Keratinocyte (primary cell): ENCODE measurements at regions not wholly inside any gene's neighbourhood (a gene's known extent, or its start where the extent isn't known, plus 50 kb on each side); places are given as distances from the start of the nearest gene placed in this dataset.

Experiments used
- DNase-seq: peaks from one replicate; pipeline ENCODE4 v3.0.0-alpha.2; 2011; ENCODE audit warnings: low read depth, missing footprints, low spot score
- FAIRE-seq: peaks from 2 replicates; lab custom pipeline; 2011; peaks lifted over from hg19 to GRCh38; lab: Jason Lieb, UNC
- H2AFZ ChIP-seq: 2 replicates; pipeline ENCODE4 v1.6.0; 2012; ENCODE audit warnings: low read length, control low read depth, inconsistent platforms; ENCODE audit not compliant: control insufficient read depth
- H3K27ac ChIP-seq: 2 replicates; pipeline ENCODE4 v1.5.1; 2011; ENCODE audit warnings: low read length; ENCODE audit not compliant: control insufficient read depth, insufficient read depth
- H3K27me3 ChIP-seq: 3 replicates; pipeline ENCODE4 v1.6.0; 2011; ENCODE audit warnings: low read length; ENCODE audit not compliant: control insufficient read depth, insufficient read depth; ENCODE audit errors: extremely low read depth
- H3K36me3 ChIP-seq, 2 experiments: 2 replicates in 1 of 2; 3 replicates in 1 of 2; pipeline ENCODE4 v1.5.1; 2011; ENCODE audit warnings: low read length in 2 of 2, mild to moderate bottlenecking in 1 of 2; ENCODE audit not compliant: control insufficient read depth in 2 of 2, insufficient read depth in 2 of 2; ENCODE audit errors: extremely low read depth in 1 of 2
- H3K4me1 ChIP-seq: 3 replicates; pipeline ENCODE4 v1.5.1; 2011; ENCODE audit warnings: low read length; ENCODE audit not compliant: control insufficient read depth, insufficient read depth; ENCODE audit errors: extremely low read depth
- H3K4me2 ChIP-seq: 3 replicates; pipeline ENCODE4 v1.6.0; 2011; ENCODE audit warnings: low read depth, low read length; ENCODE audit not compliant: control insufficient read depth, insufficient read depth; ENCODE audit errors: extremely low read depth
- H3K4me3 ChIP-seq, 3 experiments: fragments of 200-600 bp in 1 of 3; sonication (generic) in 1 of 3; 2 replicates in 2 of 3; 3 replicates in 1 of 3; pipeline ENCODE4 v1.5.1; 2011 to 2016; ENCODE audit warnings: low read length in 3 of 3, mild to moderate bottlenecking in 3 of 3, control low read depth in 2 of 3, inconsistent platforms in 1 of 3, low read depth in 1 of 3, mixed read lengths in 1 of 3, mixed run types in 1 of 3, moderate library complexity in 1 of 3; ENCODE audit not compliant: control insufficient read depth in 2 of 3, insufficient read depth in 2 of 3; ENCODE audit errors: extremely low read depth in 1 of 3
- H3K79me2 ChIP-seq: 2 replicates; pipeline ENCODE4 v1.6.0; 2012; ENCODE audit warnings: low read length; ENCODE audit not compliant: control insufficient read depth, insufficient read depth
- H3K9ac ChIP-seq: 3 replicates; pipeline ENCODE4 v1.6.0; 2011; ENCODE audit warnings: low read length; ENCODE audit not compliant: control insufficient read depth, insufficient read depth; ENCODE audit errors: extremely low read depth
- H3K9me1 ChIP-seq: 3 replicates; pipeline ENCODE4 v1.6.0; 2011; ENCODE audit warnings: low read length; ENCODE audit not compliant: control insufficient read depth, insufficient read depth; ENCODE audit errors: extremely low read depth
- H3K9me3 ChIP-seq: 2 replicates; pipeline ENCODE4 v1.5.1; 2012; ENCODE audit warnings: low read depth, low read length; ENCODE audit not compliant: control insufficient read depth
- H4K20me1 ChIP-seq: 3 replicates; pipeline ENCODE4 v1.6.0; 2011; ENCODE audit warnings: low read length; ENCODE audit not compliant: control insufficient read depth, insufficient read depth; ENCODE audit errors: extremely low read depth
- CTCF ChIP-seq, 3 experiments: IDR thresholded peaks in 1 of 3; conservative IDR thresholded peaks in 1 of 3; optimal IDR thresholded peaks in 1 of 3; 2 replicates in 2 of 3; 3 replicates in 1 of 3; pipeline versions ENCODE3 to v1.5.1; 2011; ENCODE audit warnings: low read length in 3 of 3, mild to moderate bottlenecking in 3 of 3, moderate library complexity in 2 of 3, control low read depth in 1 of 3, inconsistent platforms in 1 of 3; ENCODE audit not compliant: insufficient read depth in 2 of 3; ENCODE audit errors: extremely low read depth in 1 of 3
- EZH2 ChIP-seq: IDR thresholded peaks from one replicate; pipeline ENCODE4 v1.6.1; 2012; ENCODE audit warnings: inconsistent platforms, mild to moderate bottlenecking, low read length, moderate library complexity
- dilution Hi-C: fragments of 300-500 bp; cut with MboI; formaldehyde crosslinking; loops from one replicate; pipeline ENCODE4 v1.7.0; 2020; ENCODE audit warnings: low sequenced_read_pairs; ENCODE audit not compliant: extremely low pct_ligation_motif_present

- FAIRE-seq = no peak
- H3K4me2 ChIP-seq = no peak overlapping the region
These were observed 112.8 kb upstream of the PRKCQ start for GRCh38 chr10:6692856-6693255.

GRCh38 chr10:6692103-6692502, 112.0 kb upstream of the PRKCQ start:
- no peak overlapping the region for H3K27ac ChIP-seq
- H3K9me3 ChIP-seq = no peaks in the 10 kb centered on the region
- TF ChIP-seq EZH2 = no peak
- TF ChIP-seq CTCF (optimal IDR thresholded peaks at IDR 0.05 in 1 of 3, IDR thresholded peaks at IDR 0.05 in 1 of 3, conservative IDR thresholded peaks at IDR 0.05 in 1 of 3; ENCODE audit: extremely low read depth in 1 of 3, insufficient read depth in 2 of 3, low read length in 3 of 3) = no peak
- FAIRE-seq (no peak), DNase-seq (no peak)
- H3K9ac ChIP-seq = no peak overlapping the region
- H3K4me3 ChIP-seq = no peak overlapping the region
- H3K9me1 ChIP-seq = no peaks in the 10 kb centered on the region
- no peak overlapping the region for H2AFZ ChIP-seq
- no peak overlapping the region for H3K4me2 ChIP-seq
- no peaks in the 10 kb centered on the region for H3K27me3 ChIP-seq
- no peaks in the 10 kb centered on the region for H3K36me3 ChIP-seq
- dilution Hi-C loops = no loop called here
- no peaks in the 10 kb centered on the region for H4K20me1 ChIP-seq
- H3K79me2 ChIP-seq = no peaks in the 10 kb centered on the region
- H3K4me1 ChIP-seq = peaks cover 12% of the 10 kb centered on the region

More at GRCh38 chr10:6692856-6693255, 112.8 kb upstream of the PRKCQ start:
- Histone ChIP-seq H3K9ac (no peak overlapping the region), H3K27ac (no peak overlapping the region), H3K9me1 (no peaks in the 10 kb centered on the region), H3K4me1 (peaks cover 12% of the 10 kb centered on the region), H3K79me2 (no peaks in the 10 kb centered on the region), H2AFZ (no peak overlapping the region), H3K27me3 (no peaks in the 10 kb centered on the region), H3K9me3 (no peaks in the 10 kb centered on the region), H3K36me3 (no peaks in the 10 kb centered on the region), H4K20me1 (no peaks in the 10 kb centered on the region), H3K4me3 (no peak overlapping the region)
- dilution Hi-C loops = no loop called here
- TF ChIP-seq EZH2 = no peak
- TF ChIP-seq CTCF (optimal IDR thresholded peaks at IDR 0.05 in 1 of 3, IDR thresholded peaks at IDR 0.05 in 1 of 3, conservative IDR thresholded peaks at IDR 0.05 in 1 of 3; ENCODE audit: extremely low read depth in 1 of 3, insufficient read depth in 2 of 3, low read length in 3 of 3) = no peak
- DNase-seq = no peak
